ENCODE measurements at regions not wholly inside any gene's neighbourhood (a gene's known extent, or its start where the extent isn't known, plus 50 kb on each side); places are given as distances from the start of the nearest gene placed in this dataset.

GRCh38 chr3:115380883-115381572, 233.9 kb upstream of the ZBTB20 start:
- BruUV-seq (replicated peaks), result no TSS peak
- no peaks in the 10 kb centered on the region for H3K36me3 Mint-ChIP-seq (ENCODE audit: insufficient read depth, unreplicated experiment)
- TF ChIP-seq CTCF (IDR thresholded peaks at IDR 0.05; ENCODE audit: unreplicated experiment), result no peak
- no peaks in the 10 kb centered on the region for H3K4me1 Mint-ChIP-seq (ENCODE audit: insufficient read depth, unreplicated experiment)
- DNase-seq (ENCODE audit: unreplicated experiment), result no peak
- intact Hi-C loops (cut with micrococcal nuclease), result no loop called here
- H3K9me3 Mint-ChIP-seq (ENCODE audit: unreplicated experiment), result no peaks in the 10 kb centered on the region
- ChIA-PET CTCF (no interaction called here), POLR2A (no interaction called here)
- H3K27me3 Mint-ChIP-seq (ENCODE audit: insufficient read depth, unreplicated experiment), result no peaks in the 10 kb centered on the region
- no peak overlapping the region for H3K4me3 Mint-ChIP-seq (ENCODE audit: unreplicated experiment)
- H3K27ac Mint-ChIP-seq (ENCODE audit: low read depth, unreplicated experiment), result no peak overlapping the region

DNA sequence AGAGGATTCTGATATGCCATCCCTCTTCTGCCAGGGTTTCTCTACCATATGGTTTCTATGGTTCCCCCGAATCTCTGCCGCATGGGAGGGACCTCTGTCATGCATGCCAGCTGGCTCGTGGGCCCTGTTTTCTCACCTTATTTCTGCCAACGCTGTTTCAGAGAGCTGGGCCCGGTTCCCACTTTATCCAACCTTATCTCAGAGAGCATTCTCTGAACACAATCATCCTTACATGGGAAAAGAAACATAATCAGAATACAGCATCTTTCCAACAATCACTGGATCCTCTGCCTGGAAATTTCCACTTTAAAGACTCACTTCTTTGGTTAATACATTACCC, 234.5 kb upstream of the ZBTB20 start:
- TF ChIP-seq CTCF (IDR thresholded peaks at IDR 0.05; ENCODE audit: unreplicated experiment), result no peak
- Mint-ChIP-seq H3K4me1 (ENCODE audit: insufficient read depth, unreplicated experiment) (no peaks in the 10 kb centered on the region), H3K4me3 (ENCODE audit: unreplicated experiment) (no peak overlapping the region), H3K36me3 (ENCODE audit: insufficient read depth, unreplicated experiment) (no peaks in the 10 kb centered on the region), H3K27me3 (ENCODE audit: insufficient read depth, unreplicated experiment) (no peaks in the 10 kb centered on the region), H3K27ac (ENCODE audit: low read depth, unreplicated experiment) (no peak overlapping the region), H3K9me3 (ENCODE audit: unreplicated experiment) (no peaks in the 10 kb centered on the region)
- intact Hi-C loops (cut with micrococcal nuclease), result no loop called here
- DNase-seq (ENCODE audit: unreplicated experiment), result no peak
- ChIA-PET POLR2A (no interaction called here), CTCF (interaction anchor here (0.5 kb wide), 1 partner anchor 1219 kb away, joined by 3 read pairs; no protein-coding TSS in a partner anchor)
- BruUV-seq (replicated peaks), result no TSS peak

GRCh38 chr3:115381931-115382330, 234.8 kb upstream of the ZBTB20 start:
- H3K4me1 Mint-ChIP-seq (ENCODE audit: insufficient read depth, unreplicated experiment), result no peaks in the 10 kb centered on the region
- no peaks in the 10 kb centered on the region for H3K27me3 Mint-ChIP-seq (ENCODE audit: insufficient read depth, unreplicated experiment)
- H3K36me3 Mint-ChIP-seq (ENCODE audit: insufficient read depth, unreplicated experiment), result no peaks in the 10 kb centered on the region
- intact Hi-C loops (cut with micrococcal nuclease), result no loop called here
- H3K4me3 Mint-ChIP-seq (ENCODE audit: unreplicated experiment), result no peak overlapping the region
- ChIA-PET POLR2A (no interaction called here), CTCF (interaction anchor here (0.5 kb wide), 1 partner anchor 1219 kb away, joined by 3 read pairs; no protein-coding TSS in a partner anchor)
- H3K27ac Mint-ChIP-seq (ENCODE audit: low read depth, unreplicated experiment), result no peak overlapping the region
- no TSS peak for BruUV-seq (replicated peaks)
- no peak for TF ChIP-seq CTCF (IDR thresholded peaks at IDR 0.05; ENCODE audit: unreplicated experiment)
- no peak for DNase-seq (ENCODE audit: unreplicated experiment)
- no peaks in the 10 kb centered on the region for H3K9me3 Mint-ChIP-seq (ENCODE audit: unreplicated experiment)

DNA sequence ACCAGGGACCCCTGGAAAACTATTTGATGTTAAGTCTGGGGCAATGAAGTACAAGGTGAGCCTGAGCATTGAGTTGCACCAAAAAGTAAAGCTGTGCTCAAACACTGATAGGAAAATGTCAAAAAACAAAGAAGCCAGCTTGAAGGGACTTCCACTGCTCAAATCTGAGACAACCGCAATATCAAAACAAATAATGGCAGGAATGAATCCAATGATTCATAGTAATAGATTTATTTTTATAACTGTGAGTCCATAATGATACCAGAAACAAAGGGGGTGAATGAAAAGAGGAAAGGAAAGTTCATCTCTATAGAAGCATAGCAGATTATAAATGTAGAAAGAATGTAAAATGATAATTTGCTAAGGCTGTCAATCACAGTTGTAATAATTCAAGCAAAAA, 237.3 kb upstream of the ZBTB20 start:
- no peak for DNase-seq (ENCODE audit: unreplicated experiment)
- no peaks in the 10 kb centered on the region for H3K27me3 Mint-ChIP-seq (ENCODE audit: insufficient read depth, unreplicated experiment)
- no peak for TF ChIP-seq CTCF (IDR thresholded peaks at IDR 0.05; ENCODE audit: unreplicated experiment)
- ChIA-PET CTCF (no interaction called here), POLR2A (no interaction called here)
- no peaks in the 10 kb centered on the region for H3K4me1 Mint-ChIP-seq (ENCODE audit: insufficient read depth, unreplicated experiment)
- no peaks in the 10 kb centered on the region for H3K36me3 Mint-ChIP-seq (ENCODE audit: insufficient read depth, unreplicated experiment)
- intact Hi-C loops (cut with micrococcal nuclease), result no loop called here
- no TSS peak for BruUV-seq (replicated peaks)
- no peaks in the 10 kb centered on the region for H3K9me3 Mint-ChIP-seq (ENCODE audit: unreplicated experiment)
- no peak overlapping the region for H3K27ac Mint-ChIP-seq (ENCODE audit: low read depth, unreplicated experiment)
- H3K4me3 Mint-ChIP-seq (ENCODE audit: unreplicated experiment), result no peak overlapping the region
